ENCODE measurements at regions not wholly inside any gene's neighbourhood (a gene's known extent, or its start where the extent isn't known, plus 50 kb on each side); places are given as distances from the start of the nearest gene placed in this dataset.

- TF ChIP-seq CTCF (conservative IDR thresholded peaks at IDR 0.05; ENCODE audit: low read depth, low read length) = no peak
- TF ChIP-seq EZH2phosphoT487 (IDR thresholded peaks at IDR 0.05; ENCODE audit: borderline replicate concordance, low read length) = no peak
Observed at GRCh38 chr15:25185156-25185710, 230.4 kb downstream of the SNRPN start.

Data from PC-3 (cell line).